Suprapubic skin (tissue), 4 donors: ENCODE measurements at regions not wholly inside any gene's neighbourhood (a gene's known extent, or its start where the extent isn't known, plus 50 kb on each side); places are given as distances from the start of the nearest gene placed in this dataset.

ENCODE experiments used
- CTCF ChIP-seq, 2 donors: fragments of 200-600 bp in 1 of 2; fragments of 450-650 bp in 1 of 2; sonication (generic) in 1 of 2; IDR thresholded peaks; one replicate each; pipeline ENCODE4 v1.5.1; 2016 to 2019; ENCODE audit warnings: antibody characterized with exemption in 2 of 2, mild to moderate bottlenecking in 1 of 2, moderate library complexity in 1 of 2
- POLR2A ChIP-seq, 2 donors: fragments of 450-650 bp; IDR thresholded peaks; one replicate each; pipeline ENCODE4 v1.6.1; 2017; ENCODE audit warnings: antibody characterized with exemption in 2 of 2, mild to moderate bottlenecking in 2 of 2, moderate library complexity in 2 of 2
- POLR2AphosphoS5 ChIP-seq, 3 donors: sonication (generic); formaldehyde crosslinking; IDR thresholded peaks; one replicate each; pipeline ENCODE4 v1.6.1; 2017; ENCODE audit warnings: antibody characterized with exemption in 3 of 3

DNA sequence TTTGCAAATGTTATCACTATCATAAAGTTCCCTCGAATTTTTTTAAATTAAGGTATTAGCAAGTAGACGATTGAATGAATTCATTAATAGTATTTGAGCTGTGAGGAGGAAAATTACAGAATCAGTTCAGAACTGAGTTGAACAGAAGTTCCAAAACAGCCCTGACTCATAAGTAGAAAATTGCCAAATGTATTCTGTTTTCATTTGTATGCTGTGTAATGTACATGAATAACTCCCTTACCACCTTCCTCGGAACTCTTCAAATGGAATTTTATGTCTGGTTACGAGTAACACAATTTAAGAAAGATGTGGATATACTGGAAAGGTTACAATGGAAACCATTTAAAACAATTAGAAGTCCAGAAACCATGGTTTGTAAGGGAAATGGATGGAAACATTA, 283.3 kb upstream of the FAR2 start:
- no peak for TF ChIP-seq CTCF (IDR thresholded peaks at IDR 0.05)
- no peak for TF ChIP-seq POLR2AphosphoS5 (IDR thresholded peaks at IDR 0.05)
- TF ChIP-seq POLR2A (IDR thresholded peaks at IDR 0.05) = no peak
